Inferior parietal cortex (tissue), 1 donor: ENCODE measurements at regions not wholly inside any gene's neighbourhood (a gene's known extent, or its start where the extent isn't known, plus 50 kb on each side); places are given as distances from the start of the nearest gene placed in this dataset.
"Not testable (repeated sequence)": the region's sequence is repeated elsewhere in the genome, so short reads cannot be mapped to it uniquely, and the experiment has no call there.

Source experiments
- DNase-seq: peaks from one replicate; pipeline ENCODE4 v3.0.0-alpha.2; 2016; ENCODE audit errors: extremely low spot score

DNA sequence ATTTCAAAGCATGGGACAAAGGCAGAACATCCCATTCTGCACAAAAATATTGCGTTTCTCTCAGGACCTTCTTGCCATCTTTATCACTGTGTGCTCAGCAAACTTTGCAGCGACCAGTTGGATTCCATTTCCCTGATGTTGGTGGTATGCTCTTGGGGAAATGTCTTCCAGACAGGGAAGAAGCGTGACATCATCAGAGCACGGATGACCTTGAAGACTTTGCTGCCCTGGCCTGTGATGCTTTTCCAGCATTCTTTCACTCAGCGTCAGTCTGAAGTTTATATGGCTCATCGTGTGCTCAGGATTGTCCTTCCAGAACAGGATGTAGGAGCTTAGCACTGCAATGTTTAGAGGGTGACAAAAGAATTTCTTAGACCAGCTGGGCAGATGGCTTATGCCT is 131.4 kb upstream of the F3 start:
- no peak for DNase-seq

DNA sequence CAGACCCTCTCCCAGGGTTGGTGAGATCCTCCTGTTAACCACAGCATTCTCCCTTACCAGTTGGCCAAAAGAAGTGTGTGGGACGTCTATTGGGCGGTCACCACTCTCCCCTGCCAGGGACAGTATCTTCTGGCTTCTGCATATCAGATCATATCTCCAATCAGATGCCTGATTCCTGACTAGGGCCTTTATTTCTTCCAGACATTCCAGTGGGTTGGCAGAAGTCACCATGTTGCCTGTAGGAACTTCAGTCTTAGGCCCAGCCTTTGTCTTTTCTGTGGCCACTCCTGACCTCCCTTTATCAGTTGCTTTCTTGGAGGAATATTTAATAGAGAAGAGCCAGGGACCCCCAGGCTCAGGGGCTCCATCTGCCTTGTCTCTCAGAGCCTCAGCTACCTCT is 130.4 kb upstream of the F3 start:
- no peak for DNase-seq

DNA sequence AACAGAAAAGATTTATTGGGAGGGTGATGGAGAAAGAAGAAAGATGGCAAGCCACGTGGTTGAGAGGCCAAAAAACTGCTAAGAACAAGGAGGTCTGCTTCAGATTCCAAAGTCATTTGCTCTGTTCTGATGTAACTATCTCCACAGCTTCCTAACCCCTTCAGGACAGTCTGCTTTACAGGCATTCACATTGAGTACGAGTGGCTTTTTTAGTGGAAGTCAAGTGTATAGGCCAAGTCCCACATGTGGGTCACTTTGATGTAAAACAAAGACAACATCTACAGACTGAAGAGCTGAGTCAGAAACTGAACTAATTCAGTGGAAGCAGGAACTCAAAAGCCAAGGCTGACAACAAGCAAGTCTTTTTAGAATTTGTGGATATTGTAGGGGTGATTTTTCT is 128.7 kb upstream of the F3 start:
- DNase-seq = no peak

DNA sequence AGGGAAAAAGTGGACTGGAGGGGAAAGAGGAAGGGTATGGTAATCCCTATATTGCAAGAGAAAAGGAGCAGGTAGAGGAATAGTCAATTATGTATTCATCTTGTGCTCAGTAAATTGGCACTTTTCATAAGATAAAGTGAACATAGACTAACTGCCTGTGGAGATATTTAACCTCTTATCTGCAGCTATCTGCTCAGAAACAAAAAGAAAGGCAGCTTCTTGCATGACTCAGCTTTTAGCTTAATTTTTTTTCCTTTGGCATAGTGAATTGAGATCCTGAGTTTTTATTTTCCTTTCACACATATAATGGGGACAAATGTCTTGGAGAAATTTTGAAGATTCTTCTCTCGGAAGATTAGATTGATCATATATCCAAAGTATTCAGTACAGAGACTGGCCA is 127.6 kb upstream of the F3 start:
- DNase-seq = no peak

DNA sequence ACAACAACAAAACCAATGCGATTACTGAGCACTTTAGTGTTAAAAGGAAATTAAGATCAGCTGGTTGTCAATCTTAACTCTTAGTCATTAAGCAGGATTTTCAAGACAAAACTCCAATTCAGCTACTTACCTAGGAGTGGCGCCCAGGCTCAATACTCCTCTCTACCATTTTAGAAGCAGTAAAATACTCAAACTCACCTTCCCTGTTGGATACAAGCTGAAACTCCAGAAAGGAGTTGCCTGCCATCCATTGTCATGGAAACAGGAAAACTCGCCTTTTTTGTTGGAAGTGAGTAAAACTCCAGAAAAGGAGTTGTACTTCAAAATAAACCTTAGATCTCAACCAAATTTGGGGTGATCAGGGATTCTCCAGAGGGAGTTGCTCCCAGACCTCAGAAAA is 127.0 kb upstream of the F3 start:
- DNase-seq = no peak

DNA sequence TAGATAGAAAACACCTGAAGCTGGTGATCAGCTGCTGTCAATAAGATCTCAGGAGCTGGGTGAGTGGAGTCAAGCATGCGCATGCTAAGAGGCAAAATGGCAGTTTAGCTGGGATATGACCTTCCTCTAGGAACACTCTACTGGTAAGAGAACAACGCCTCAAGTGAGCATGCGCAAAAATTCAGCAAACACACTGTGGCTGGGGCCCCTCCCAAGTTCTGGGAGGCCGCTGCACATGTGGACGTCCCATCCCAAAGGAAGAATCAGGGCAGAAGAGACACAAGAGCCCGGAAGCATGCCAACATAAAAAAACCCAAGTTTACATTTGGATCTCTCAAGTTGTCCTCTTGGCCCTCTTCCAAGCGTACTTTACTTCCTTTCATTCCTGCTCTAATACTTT is 126.3 kb upstream of the F3 start:
- no peak for DNase-seq

DNA sequence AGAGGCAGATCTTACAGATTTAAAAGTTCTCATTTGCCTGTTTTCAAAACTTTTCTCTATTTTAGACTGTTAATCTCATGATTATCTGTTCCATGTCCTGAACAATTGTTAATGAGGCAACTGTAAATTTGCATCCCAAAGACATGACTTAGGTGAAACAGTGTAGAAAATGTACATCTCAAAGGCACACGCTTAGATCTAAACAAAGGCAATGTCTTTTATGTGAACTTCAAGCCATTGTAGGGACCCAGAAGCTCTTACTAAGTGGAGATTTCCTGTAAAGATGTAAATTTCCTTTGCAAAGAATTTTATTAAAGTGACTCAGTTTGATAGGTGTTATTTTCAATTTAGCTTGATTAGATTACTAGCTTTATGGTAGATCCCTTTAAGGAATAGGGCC is 125.2 kb upstream of the F3 start:
- DNase-seq = no peak

DNA sequence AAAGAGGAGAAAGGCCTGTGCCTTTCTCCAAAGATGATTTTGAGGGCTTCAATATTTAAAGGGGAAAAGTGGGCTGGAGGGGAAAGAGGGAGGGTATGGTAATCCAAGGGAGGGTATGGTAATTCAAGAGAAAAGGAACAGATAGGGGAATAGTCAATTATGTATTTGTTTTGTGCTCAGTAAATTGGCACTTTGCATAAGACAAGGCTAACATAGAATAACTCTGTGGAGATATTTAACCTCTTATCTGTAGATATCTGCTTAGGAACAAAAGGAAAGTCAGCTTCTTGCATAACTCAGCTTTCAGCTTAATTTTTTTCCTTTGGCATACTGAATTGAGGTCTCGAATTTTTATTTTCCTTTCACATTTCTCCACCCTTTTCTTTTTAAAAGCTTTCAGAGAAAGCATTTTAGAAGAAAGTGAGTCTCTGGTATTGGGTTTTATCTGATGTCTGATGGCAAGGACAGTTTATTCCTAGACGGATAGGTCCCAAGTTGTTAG is 119.9 kb upstream of the F3 start:
- no peak for DNase-seq

DNA sequence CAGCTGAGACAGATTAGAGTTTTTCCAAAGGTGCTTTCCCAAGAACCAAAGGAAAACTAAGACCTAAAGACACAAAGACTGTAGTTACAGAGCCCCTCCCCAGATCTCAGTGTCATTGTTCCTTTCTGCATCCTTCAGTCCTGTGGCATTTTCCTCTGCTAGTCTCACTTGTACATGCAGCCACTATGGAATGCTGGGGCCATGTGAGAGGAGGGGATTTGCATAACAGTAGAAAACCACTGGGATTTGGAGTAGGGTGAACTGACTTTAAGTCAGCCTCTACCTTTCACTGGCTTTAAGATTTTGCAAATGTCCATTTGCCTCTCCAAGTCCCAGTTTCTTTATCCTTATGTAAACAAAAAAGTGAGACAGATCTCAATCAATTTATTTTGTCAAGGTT is 119.4 kb upstream of the F3 start:
- DNase-seq = no peak

DNA sequence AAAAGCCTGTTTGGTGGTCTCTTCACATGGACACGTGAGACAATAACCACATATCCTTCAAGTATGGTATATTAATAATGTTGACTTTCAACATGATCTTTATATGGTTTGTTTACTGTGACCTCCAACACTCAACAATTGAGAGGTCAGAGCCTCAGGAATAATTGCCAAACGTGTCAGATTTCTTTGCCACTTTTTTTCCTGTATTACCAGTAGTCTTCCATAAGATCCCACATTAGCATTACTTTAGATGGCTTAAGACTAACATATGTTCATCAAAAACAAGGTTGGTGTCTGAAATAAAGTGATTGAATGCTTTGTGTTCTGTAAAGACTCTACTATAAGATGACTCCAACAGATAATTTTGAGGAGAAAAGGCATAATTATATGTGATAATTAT is 118.7 kb upstream of the F3 start:
- DNase-seq = no peak

DNA sequence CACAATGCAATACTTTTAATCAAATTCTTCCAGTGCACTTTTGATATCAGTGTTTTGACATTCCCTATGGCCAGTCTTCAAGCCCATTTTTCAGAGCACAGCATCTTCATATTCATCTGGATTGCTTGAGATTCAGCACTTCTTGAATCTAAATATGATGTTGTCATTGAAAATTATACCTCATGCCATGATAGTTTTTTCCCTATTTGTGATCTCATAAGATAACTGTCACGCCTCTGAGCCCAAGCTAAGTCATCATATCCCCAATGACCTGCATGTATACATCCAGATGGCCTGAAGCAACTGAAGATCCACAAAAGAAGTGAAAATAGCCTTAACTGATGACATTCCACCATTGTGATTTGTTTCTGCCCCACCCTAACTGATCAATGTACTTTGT is 117.6 kb upstream of the F3 start:
- not testable (repeated sequence) for DNase-seq

DNA sequence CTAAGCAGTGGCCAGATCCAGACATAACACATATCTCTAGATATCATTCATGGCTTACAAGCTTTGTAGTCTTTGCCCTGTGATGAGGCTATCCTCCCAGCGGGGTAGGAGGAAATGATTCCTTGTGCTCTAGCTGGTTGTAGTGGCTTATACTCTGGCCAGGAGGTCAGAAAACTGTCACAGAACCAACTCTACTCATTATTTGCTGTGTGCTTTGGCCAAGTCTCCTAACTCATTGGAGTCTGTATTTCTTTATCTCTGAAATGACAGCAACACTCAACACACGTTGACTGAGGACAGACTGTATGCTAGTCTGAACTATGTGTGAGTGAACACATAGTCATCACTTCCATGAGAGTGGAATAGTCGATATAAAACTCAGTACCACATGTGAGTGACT is 116.7 kb upstream of the F3 start:
- DNase-seq = no peak

DNA sequence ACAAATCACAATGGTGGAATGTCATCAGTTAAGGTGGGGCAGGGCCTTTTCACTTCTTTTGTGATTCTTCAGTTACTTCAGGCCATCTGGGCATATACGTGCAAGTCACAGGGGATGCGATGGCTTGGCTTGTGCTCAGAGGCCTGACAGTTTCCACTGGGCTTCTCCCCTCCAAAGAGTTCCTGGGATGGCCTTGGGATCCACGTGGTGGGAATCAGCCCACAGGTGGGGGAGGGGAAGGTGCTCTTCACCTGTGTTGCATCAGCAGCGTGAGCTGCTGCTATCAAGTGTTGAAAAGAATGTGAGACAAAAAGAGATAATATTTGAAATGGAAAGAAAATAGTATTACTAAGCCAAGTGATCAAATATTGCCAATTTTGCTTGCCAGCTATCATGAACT is 116.2 kb upstream of the F3 start:
- not testable (repeated sequence) for DNase-seq

DNA sequence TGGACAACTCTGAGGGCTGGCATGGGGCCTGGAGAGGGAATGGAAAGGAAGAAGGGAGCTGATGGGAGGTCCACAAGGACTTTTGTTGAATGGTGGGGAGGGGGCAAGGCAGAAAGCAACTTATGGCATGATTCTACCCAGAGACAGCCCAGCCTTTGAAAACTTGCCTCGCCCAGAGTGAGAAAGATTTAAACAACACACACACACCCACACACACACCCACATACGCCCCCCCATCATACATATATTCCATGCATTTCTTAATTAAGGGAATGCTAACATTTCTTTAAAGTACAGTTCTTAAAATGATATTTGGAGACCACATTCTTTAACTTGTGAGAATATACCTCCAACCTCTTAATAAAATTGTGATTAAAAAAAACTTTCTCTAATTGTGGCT is 115.4 kb upstream of the F3 start:
- DNase-seq = no peak

DNA sequence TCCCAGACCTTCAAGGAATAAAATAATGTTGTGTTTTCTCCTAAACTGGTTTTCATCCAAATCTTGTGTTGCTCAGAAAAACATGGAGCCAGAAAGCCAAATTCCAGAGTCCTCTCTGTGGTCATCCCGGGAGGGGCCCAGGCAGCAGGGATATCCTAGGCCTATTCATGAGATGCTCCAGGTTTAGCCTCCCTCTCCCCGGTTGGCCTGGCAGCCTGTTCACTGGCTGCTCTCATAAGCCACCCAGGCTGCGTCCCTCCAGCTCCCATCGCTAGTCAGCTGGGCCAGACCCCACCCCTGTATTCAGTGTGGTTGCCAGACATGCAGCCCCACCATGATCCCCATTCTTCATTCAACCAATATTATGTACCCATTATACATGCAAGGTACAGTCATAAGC is 113.4 kb upstream of the F3 start:
- DNase-seq = no peak

DNA sequence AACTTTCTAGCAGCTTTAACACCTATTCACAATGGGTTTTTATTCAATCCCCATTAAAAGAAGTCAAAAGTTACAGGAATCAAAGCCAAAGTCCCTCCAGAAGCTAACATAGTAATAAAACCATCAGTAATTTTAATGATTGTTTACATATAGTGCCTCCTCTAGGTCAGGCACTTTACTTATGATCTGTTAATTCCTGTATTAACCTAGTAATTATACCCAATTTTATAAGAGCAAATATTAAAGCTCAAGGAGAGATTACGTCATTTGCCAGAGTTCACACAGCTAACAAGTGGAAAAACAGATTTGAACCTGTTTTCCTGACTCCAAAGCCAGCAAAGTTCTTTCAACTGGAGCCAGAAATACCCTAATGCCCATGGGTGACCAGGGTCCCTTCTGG is 112.9 kb upstream of the F3 start:
- no peak for DNase-seq

DNA sequence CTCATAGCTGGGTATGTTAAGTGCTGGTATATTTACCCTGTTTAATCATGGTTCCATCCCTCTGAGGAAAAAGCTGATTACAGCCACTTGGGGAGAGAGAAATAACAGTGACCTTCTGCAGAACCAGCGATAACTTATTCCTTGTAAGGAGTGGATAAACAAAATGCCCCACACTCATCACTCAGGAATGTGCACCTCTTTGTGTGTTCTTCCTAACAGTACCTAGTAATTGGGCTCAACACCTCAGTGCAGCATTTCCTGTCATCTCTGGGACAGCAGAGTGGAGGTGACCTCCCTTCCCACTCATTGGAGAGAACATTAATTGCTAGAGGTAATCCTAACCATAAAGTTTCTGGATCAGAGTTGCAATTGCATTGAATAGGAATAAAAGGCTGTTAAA is 112.5 kb upstream of the F3 start:
- DNase-seq = no peak

DNA sequence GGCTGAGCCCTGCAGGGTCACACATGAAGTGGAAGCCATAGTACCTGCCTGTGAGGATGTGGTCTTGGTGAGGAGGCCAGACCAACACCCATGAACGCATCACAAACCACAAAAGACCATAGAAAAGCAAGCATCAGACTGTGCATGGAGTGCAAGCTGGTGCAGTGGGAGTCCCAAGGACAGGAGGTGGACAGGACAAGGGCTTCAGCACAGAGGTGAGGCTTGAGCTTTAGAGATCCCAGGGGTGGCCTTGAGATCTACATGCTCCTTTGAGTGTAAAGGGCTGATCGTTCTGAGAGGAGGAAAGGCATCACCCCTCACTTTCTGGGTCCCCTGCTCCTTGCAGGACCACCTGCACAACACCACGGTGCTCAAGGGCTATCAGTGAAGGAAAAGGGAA is 111.9 kb upstream of the F3 start:
- no peak for DNase-seq

DNA sequence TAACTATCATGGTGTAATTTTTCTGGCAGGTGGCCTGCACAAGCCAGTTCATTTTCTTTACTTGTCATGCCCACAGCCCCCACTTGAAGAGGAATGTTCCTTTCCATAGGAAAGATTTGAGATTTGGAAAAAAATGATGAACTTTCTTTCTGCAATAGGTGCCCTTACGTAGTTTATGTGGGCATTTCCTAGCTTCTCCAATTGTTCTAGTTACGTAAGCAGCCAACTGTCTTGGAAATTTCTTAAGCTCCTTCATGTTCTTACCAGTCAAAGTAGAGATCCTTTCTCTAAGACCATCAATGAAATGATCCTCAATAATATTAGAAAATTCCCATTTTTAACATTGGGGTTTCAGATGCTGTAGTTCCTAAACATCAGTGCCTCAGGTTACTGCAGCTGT is 109.5 kb upstream of the F3 start:
- DNase-seq = no peak

DNA sequence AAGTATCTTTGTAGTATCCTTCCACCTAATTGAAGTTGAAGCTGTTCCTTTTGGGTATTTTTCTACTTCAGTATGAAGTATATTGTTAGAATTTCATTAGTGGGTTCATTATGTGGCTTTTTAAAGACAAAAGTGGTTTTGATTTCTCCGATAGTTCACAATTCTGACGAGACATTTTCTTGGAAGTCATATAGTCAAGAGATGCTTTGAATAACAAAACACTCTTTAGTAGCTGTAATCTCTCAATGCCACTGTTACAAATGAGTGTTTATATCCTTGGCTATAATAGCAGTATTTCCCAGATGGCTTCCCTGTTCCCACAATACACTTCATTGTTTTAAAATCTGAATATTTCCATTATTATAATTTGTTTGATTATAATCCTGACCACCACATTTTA is 108.7 kb upstream of the F3 start:
- no peak for DNase-seq

DNA sequence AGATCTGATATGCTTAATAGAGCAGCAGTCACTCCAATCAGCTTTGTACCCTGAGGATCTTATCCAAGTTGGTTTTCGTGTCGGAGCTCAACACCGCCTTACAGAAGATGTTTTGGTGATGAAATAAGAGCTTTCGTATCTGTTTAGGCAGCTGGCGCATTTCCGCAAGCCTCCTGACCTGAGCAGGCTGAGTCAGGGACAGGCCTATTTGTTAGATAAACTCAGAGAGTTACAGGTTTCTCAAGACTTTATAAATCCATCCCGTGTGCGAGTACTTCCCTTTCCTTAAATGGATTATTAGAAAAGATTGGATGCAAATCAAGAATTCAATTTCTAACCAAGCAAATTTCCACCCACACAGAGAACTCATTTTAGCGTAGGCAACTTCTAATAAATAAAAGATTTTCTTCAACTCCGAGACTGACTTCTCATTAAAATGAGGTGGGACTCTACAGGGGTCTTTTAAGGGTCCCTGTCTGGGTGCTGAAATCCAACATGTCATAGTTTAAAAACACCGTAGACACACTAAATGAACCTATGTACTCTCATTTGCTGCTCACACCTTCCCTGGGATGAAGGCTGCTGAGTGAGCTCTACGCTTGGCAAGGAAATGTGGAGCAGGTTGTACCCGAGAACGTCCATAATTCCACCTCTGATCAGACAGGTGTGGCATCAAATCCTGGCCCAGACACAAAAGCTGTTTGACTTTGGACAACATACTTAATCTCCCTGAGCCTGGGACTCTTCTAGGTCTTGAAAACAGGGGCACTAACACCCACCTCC is 106.9 kb upstream of the F3 start:
- no peak for DNase-seq

DNA sequence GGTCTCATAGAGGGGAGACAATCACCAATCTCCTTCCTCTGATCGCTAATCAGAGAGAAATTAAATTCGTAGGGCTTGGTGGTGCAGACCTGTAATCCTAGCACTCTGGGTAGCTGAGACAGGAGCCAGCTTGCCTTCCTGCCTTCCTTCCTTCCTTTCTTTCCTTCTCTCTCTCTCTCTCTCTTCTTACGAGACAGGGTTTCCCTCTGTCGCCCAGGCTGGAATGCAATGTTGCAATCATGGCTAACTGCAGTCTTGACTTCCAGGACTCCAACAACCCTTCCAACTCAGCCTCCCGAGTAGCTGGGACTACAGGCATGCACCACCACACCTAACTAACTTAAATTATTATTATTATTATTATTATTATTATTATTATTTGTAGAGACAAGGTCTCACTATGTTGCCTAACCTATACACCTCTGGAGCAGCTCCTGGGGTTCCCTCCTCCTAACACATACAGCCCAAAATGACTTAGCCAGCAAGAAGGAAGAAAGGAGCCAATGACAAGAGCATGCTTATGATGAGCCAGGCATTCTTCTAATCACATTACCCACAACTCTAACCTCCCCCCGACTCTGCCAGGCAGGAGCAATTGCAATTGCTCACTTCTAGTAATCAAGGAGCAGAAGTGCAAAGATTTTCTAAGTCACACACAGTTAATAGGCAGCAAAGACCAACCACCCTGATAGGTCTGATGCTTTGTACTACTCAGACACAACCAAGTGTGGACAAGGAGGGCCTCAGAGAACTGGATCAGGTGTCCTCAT is 105.4 kb upstream of the F3 start:
- no peak for DNase-seq

DNA sequence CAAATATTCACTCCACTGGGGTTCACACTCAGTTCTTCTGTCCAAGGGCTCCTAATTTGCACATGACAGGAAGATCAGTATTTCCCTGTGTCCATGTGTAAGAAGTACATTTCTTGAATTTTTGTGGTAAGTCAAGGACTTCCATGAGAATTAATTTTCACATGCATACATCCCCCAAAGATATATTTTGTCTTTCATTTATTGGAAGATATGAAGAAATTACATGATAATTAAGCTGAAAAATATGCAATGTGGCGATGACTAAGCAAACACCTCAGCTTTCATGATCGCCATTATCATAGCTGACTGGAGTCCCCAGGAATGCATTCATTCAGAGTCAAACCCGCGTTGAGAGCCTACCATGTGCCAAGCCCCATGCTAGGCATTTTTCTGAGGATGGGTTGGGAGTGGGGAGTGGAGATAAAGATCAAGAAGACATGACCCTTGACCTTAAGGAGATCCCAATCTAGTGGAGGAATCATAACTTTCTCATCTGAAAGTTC is 104.6 kb upstream of the F3 start:
- DNase-seq = no peak
